ENCODE measurements at regions not wholly inside any gene's neighbourhood (a gene's known extent, or its start where the extent isn't known, plus 50 kb on each side); places are given as distances from the start of the nearest gene placed in this dataset.
"Not testable (repeated sequence)": the region's sequence is repeated elsewhere in the genome, so short reads cannot be mapped to it uniquely, and the experiment has no call there.

DNA sequence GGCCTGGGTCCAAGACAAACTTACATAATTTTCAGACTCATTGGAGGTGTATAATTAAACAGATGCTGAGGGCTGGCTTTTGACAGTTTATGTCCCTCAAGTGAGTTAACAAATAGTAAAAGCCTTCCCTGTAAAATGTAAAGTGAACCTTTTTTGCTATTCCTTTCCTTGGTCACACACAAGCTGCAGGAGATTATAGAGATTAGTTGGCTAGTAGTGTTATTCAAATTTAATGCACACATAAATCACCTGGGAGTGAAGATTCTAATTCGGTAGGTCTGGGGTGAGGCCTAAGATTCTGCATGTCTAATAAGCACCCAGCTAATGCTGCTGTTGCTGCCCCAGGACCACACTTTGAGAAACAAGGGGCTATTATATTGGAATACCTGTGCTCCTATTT, 206.2 kb upstream of the SSTR1 start:
- 59 to 67% methylated on average over 1 of the region's 1 CpG for WGBS, 2 experiments
- Histone ChIP-seq H3K4me3 (ENCODE audit: insufficient read depth, low read depth, low read length) (no peak overlapping the region), H3K27ac (ENCODE audit: insufficient read depth, low read depth, low read length, poor library complexity, severe bottlenecking) (no peak overlapping the region), H3K9me3 (ENCODE audit: control insufficient read depth, low read length) (no peaks in the 10 kb centered on the region), H3K27me3 (ENCODE audit: control insufficient read depth, insufficient read depth, low read length, poor library complexity, severe bottlenecking) (no peaks in the 10 kb centered on the region), H3K36me3 (ENCODE audit: control insufficient read depth, insufficient read depth, low read length) (no peaks in the 10 kb centered on the region), H3K4me1 (ENCODE audit: control insufficient read depth, insufficient read depth, low read length) (peaks cover 4% of the 10 kb centered on the region)

GRCh38 chr14:38003746-38004609, 203.7 kb upstream of the SSTR1 start:
- no peaks in the 10 kb centered on the region for H3K9me3 ChIP-seq (ENCODE audit: control insufficient read depth, low read length)
- H3K4me3 ChIP-seq (ENCODE audit: insufficient read depth, low read depth, low read length), result no peak overlapping the region
- no peak overlapping the region for H3K27ac ChIP-seq (ENCODE audit: insufficient read depth, low read depth, low read length, poor library complexity, severe bottlenecking)
- no peaks in the 10 kb centered on the region for H3K27me3 ChIP-seq (ENCODE audit: control insufficient read depth, insufficient read depth, low read length, poor library complexity, severe bottlenecking)
- WGBS, 2 experiments, result 65 to 66% methylated on average over 6 to 7 of the region's 7 CpGs
- H3K4me1 ChIP-seq (ENCODE audit: control insufficient read depth, insufficient read depth, low read length), result peaks cover 4% of the 10 kb centered on the region
- no peaks in the 10 kb centered on the region for H3K36me3 ChIP-seq (ENCODE audit: control insufficient read depth, insufficient read depth, low read length)

- peaks cover 4% of the 10 kb centered on the region for H3K4me1 ChIP-seq (ENCODE audit: control insufficient read depth, insufficient read depth, low read length)
- no peaks in the 10 kb centered on the region for H3K9me3 ChIP-seq (ENCODE audit: control insufficient read depth, low read length)
- no peaks in the 10 kb centered on the region for H3K36me3 ChIP-seq (ENCODE audit: control insufficient read depth, insufficient read depth, low read length)
- no peaks in the 10 kb centered on the region for H3K27me3 ChIP-seq (ENCODE audit: control insufficient read depth, insufficient read depth, low read length, poor library complexity, severe bottlenecking)
- no peak overlapping the region for H3K27ac ChIP-seq (ENCODE audit: insufficient read depth, low read depth, low read length, poor library complexity, severe bottlenecking)
- no peak overlapping the region for H3K4me3 ChIP-seq (ENCODE audit: insufficient read depth, low read depth, low read length)
Measured at GRCh38 chr14:38004610-38004879, 203.2 kb upstream of the SSTR1 start.

GRCh38 chr14:38011156-38011555, 196.5 kb upstream of the SSTR1 start:
- 89 to 90% methylated on average over 2 of the region's 2 CpGs for whole genome bisulfite sequencing, 2 experiments
- H3K27ac ChIP-seq (ENCODE audit: insufficient read depth, low read depth, low read length, poor library complexity, severe bottlenecking); H3K27me3 ChIP-seq (ENCODE audit: control insufficient read depth, insufficient read depth, low read length, poor library complexity, severe bottlenecking); H3K36me3 ChIP-seq (ENCODE audit: control insufficient read depth, insufficient read depth, low read length); H3K9me3 ChIP-seq (ENCODE audit: control insufficient read depth, low read length); H3K4me1 ChIP-seq (ENCODE audit: control insufficient read depth, insufficient read depth, low read length); H3K4me3 ChIP-seq (ENCODE audit: insufficient read depth, low read depth, low read length): not testable (repeated sequence)

DNA sequence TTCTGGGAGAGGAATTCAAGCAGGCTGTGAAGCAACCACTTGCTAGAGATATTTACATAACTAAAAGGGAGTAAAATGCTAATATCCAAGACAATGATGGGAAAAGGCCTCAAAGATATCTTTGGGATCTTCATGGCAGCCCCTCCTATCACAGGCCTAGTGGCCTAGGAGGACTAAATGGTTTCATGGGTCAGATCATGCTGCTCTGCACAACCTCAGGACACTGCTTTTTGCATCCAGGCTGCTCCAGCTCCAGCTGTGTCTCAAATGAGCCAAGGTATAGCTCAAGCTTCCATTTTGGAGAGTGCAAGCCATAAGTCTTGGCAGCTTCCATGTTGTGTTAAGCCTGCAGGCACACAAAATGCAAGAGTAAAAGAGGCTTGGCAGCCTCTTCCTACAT, 195.6 kb upstream of the SSTR1 start:
- Histone ChIP-seq H3K4me3 (ENCODE audit: insufficient read depth, low read depth, low read length) (no peak overlapping the region), H3K9me3 (ENCODE audit: control insufficient read depth, low read length) (peaks cover 5% of the 10 kb centered on the region), H3K4me1 (ENCODE audit: control insufficient read depth, insufficient read depth, low read length) (no peaks in the 10 kb centered on the region)

DNA sequence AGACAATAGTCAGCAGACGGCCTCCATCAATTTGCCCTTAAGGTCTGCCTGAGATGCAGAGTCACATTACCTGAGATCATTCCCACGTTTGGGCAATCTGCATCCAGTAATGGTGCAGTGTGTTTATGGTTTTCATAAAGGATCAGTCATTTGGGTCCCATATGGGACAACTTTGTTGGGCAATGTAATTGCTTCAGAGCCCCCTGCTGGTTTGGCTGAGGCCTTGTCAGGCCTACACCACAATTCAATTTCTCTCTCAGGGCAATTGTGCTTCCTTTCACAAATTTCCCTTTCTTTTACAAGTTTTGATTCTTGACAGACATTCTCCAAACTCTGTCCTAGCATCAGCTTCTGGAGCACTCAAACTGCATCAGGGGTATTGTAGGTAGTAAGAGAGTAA, 191.2 kb upstream of the SSTR1 start:
- no peak overlapping the region for H3K27ac ChIP-seq (ENCODE audit: insufficient read depth, low read depth, low read length, poor library complexity, severe bottlenecking)
- H3K4me3 ChIP-seq (ENCODE audit: insufficient read depth, low read depth, low read length), result no peak overlapping the region
- no peaks in the 10 kb centered on the region for H3K27me3 ChIP-seq (ENCODE audit: control insufficient read depth, insufficient read depth, low read length, poor library complexity, severe bottlenecking)
- no peaks in the 10 kb centered on the region for H3K4me1 ChIP-seq (ENCODE audit: control insufficient read depth, insufficient read depth, low read length)
- WGBS, 2 experiments, result 90 to 91% methylated on average over 2 of the region's 2 CpGs
- H3K36me3 ChIP-seq (ENCODE audit: control insufficient read depth, insufficient read depth, low read length), result no peaks in the 10 kb centered on the region
- H3K9me3 ChIP-seq (ENCODE audit: control insufficient read depth, low read length), result peaks cover 5% of the 10 kb centered on the region

More for the DNA sequence above, 195.6 kb upstream of the SSTR1 start:
- Histone ChIP-seq H3K36me3 (ENCODE audit: control insufficient read depth, insufficient read depth, low read length) (no peaks in the 10 kb centered on the region), H3K27me3 (ENCODE audit: control insufficient read depth, insufficient read depth, low read length, poor library complexity, severe bottlenecking) (no peaks in the 10 kb centered on the region), H3K27ac (ENCODE audit: insufficient read depth, low read depth, low read length, poor library complexity, severe bottlenecking) (no peak overlapping the region)

- no peaks in the 10 kb centered on the region for H3K4me1 ChIP-seq (ENCODE audit: control insufficient read depth, insufficient read depth, low read length)
- no peak overlapping the region for H3K4me3 ChIP-seq (ENCODE audit: insufficient read depth, low read depth, low read length)
- no peaks in the 10 kb centered on the region for H3K9me3 ChIP-seq (ENCODE audit: control insufficient read depth, low read length)
- H3K36me3 ChIP-seq (ENCODE audit: control insufficient read depth, insufficient read depth, low read length), result no peaks in the 10 kb centered on the region
- whole genome bisulfite sequencing, 2 experiments, result 94 to 95% methylated on average over 2 of the region's 2 CpGs
- no peaks in the 10 kb centered on the region for H3K27me3 ChIP-seq (ENCODE audit: control insufficient read depth, insufficient read depth, low read length, poor library complexity, severe bottlenecking)
- no peak overlapping the region for H3K27ac ChIP-seq (ENCODE audit: insufficient read depth, low read depth, low read length, poor library complexity, severe bottlenecking)
Measured at GRCh38 chr14:38021861-38022260, 185.8 kb upstream of the SSTR1 start.

DNA sequence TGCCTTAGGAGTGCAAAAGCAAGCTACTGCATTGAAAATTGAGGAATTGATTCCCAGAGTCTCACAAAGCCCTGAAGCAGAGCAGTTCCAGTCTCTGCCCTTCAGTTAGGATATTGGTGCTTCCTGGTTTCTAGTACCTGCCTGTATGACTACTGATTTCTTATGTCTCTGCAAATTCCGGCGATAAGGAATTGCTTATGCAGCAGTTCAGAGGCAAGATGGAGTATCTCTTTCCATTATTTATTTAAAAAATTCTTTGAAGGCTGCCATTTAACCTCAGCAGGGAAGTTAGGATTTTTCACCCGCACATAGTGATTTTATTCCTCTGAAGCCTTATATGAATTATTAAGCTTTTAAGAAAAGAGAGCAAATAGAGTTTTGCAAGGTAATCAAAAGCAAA, 184.9 kb upstream of the SSTR1 start:
- H3K4me3 ChIP-seq (ENCODE audit: insufficient read depth, low read depth, low read length), result no peak overlapping the region
- 100% methylated on average over 2 to 3 of the region's 3 CpGs for WGBS, 2 experiments
- no peaks in the 10 kb centered on the region for H3K9me3 ChIP-seq (ENCODE audit: control insufficient read depth, low read length)
- H3K27ac ChIP-seq (ENCODE audit: insufficient read depth, low read depth, low read length, poor library complexity, severe bottlenecking), result no peak overlapping the region
- H3K36me3 ChIP-seq (ENCODE audit: control insufficient read depth, insufficient read depth, low read length), result no peaks in the 10 kb centered on the region
- H3K4me1 ChIP-seq (ENCODE audit: control insufficient read depth, insufficient read depth, low read length), result no peaks in the 10 kb centered on the region
- H3K27me3 ChIP-seq (ENCODE audit: control insufficient read depth, insufficient read depth, low read length, poor library complexity, severe bottlenecking), result no peaks in the 10 kb centered on the region

GRCh38 chr14:38038171-38038570, 169.5 kb upstream of the SSTR1 start:
- Histone ChIP-seq H3K27ac (ENCODE audit: insufficient read depth, low read depth, low read length, poor library complexity, severe bottlenecking) (no peak overlapping the region), H3K4me1 (ENCODE audit: control insufficient read depth, insufficient read depth, low read length) (no peaks in the 10 kb centered on the region), H3K4me3 (ENCODE audit: insufficient read depth, low read depth, low read length) (no peak overlapping the region), H3K9me3 (ENCODE audit: control insufficient read depth, low read length) (no peaks in the 10 kb centered on the region), H3K36me3 (ENCODE audit: control insufficient read depth, insufficient read depth, low read length) (no peaks in the 10 kb centered on the region), H3K27me3 (ENCODE audit: control insufficient read depth, insufficient read depth, low read length, poor library complexity, severe bottlenecking) (no peaks in the 10 kb centered on the region)
- 90 to 95% methylated on average over 3 of the region's 3 CpGs for WGBS, 2 experiments

DNA sequence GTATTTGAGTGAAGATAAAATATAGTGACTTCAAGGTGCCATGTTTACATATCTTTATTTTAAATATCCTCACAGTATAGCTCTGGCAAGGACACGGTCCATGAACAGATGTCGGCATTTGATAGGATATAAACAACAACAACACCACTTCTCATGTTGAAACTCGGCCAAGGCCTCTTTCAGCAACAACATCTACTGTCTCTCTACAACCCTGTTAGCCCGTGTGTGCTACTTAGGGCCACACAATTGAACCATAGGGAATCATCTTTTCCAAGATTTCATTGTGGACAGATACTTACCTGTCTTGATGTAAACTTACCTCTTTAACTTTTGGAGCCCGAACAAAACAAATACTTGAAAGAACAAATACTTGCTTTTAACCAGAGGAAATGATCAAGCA, 168.7 kb upstream of the SSTR1 start:
- Histone ChIP-seq H3K9me3 (ENCODE audit: control insufficient read depth, low read length) (no peaks in the 10 kb centered on the region), H3K27ac (ENCODE audit: insufficient read depth, low read depth, low read length, poor library complexity, severe bottlenecking) (no peak overlapping the region), H3K4me3 (ENCODE audit: insufficient read depth, low read depth, low read length) (no peak overlapping the region), H3K36me3 (ENCODE audit: control insufficient read depth, insufficient read depth, low read length) (no peaks in the 10 kb centered on the region), H3K4me1 (ENCODE audit: control insufficient read depth, insufficient read depth, low read length) (no peaks in the 10 kb centered on the region), H3K27me3 (ENCODE audit: control insufficient read depth, insufficient read depth, low read length, poor library complexity, severe bottlenecking) (no peaks in the 10 kb centered on the region)
- 92 to 94% methylated on average over 5 of the region's 5 CpGs for WGBS, 2 experiments

GRCh38 chr14:38039496-38039895, 168.2 kb upstream of the SSTR1 start:
- no peaks in the 10 kb centered on the region for H3K9me3 ChIP-seq (ENCODE audit: control insufficient read depth, low read length)

More at GRCh38 chr14:38039496-38039895, 168.2 kb upstream of the SSTR1 start:
- Histone ChIP-seq H3K27me3 (ENCODE audit: control insufficient read depth, insufficient read depth, low read length, poor library complexity, severe bottlenecking) (no peaks in the 10 kb centered on the region), H3K36me3 (ENCODE audit: control insufficient read depth, insufficient read depth, low read length) (no peaks in the 10 kb centered on the region), H3K4me3 (ENCODE audit: insufficient read depth, low read depth, low read length) (no peak overlapping the region), H3K4me1 (ENCODE audit: control insufficient read depth, insufficient read depth, low read length) (no peaks in the 10 kb centered on the region), H3K27ac (ENCODE audit: insufficient read depth, low read depth, low read length, poor library complexity, severe bottlenecking) (no peak overlapping the region)
- 92 to 96% methylated on average over 2 of the region's 2 CpGs for WGBS, 2 experiments
